ENCODE measurements at regions not wholly inside any gene's neighbourhood (a gene's known extent, or its start where the extent isn't known, plus 50 kb on each side); places are given as distances from the start of the nearest gene placed in this dataset.

DNA sequence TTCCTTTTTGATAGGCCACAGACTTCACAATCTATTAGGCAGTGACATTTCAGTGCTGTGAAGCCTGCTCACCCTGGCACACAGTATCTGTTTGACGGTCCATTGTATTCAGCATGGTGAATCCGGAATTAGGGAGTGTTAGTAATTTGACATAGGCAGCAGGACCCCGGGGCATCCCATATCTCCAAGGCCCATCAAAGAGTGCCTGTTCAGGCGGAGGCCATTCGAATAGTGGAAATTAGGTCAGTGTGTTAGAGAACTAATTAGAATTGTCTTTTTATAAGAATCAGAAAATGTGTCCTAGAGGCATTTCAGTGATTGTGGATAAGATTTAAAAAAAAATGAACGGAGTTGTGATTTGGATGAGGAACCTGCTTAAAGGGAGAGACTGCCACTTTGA lies 818.8 kb upstream of the SOX11 start:
- TF ChIP-seq CTCF (IDR thresholded peaks at IDR 0.05; ENCODE audit: low read depth, low read length): no peak
- no peak for DNase-seq (ENCODE audit: low read depth in 2 of 2)
- H3K4me3 ChIP-seq (replicated peaks in 1 of 2; ENCODE audit: low read depth in 2 of 2, low read length in 2 of 2): no peak overlapping the region

DNA sequence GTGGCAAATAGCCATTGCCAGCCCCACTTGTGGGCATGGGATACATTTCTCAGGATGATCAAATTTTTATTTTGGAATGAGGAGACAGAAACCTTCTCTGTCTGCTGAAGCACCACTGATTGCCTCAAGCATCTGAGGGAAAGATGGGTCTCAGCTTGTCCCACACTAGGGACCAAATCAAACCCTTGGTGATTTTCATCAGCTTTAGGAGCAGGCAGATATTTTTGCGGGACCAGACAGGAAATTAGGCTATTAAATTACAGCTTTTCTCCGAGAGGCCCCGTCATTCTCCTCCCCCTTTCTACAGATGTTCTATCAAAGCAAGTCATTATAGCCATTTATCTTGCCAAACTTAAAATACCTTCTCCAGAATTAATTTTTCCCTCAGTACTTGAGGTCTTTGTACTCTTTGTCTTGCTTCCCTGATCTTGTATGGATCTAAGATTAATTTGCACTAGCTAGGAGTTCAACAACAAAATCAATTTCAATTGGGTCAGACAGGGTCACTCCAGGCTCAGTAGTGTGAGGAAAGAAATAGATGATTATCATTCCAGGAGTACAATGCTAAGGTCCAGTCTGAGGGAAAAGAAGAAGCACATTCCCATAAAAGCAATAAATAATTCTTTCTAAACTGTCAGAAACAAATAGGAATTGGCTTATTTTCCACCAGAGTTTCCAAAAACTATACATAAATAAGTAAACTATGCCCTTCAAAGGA lies 818.1 kb upstream of the SOX11 start:
- DNase-seq (ENCODE audit: low read depth in 2 of 2): no peak
- no peak for TF ChIP-seq CTCF (IDR thresholded peaks at IDR 0.05; ENCODE audit: low read depth, low read length)

GRCh38 chr2:4882421-4882820 lies 809.8 kb upstream of the SOX11 start:
- no peak for DNase-seq (ENCODE audit: low read depth in 2 of 2)
- TF ChIP-seq CTCF (IDR thresholded peaks at IDR 0.05; ENCODE audit: low read depth, low read length): no peak
- H3K4me3 ChIP-seq (replicated peaks in 1 of 2; ENCODE audit: low read depth in 2 of 2, low read length in 2 of 2): no peak overlapping the region

More for the DNA sequence above, 818.1 kb upstream of the SOX11 start:
- no peak overlapping the region for H3K4me3 ChIP-seq (replicated peaks in 1 of 2; ENCODE audit: low read depth in 2 of 2, low read length in 2 of 2)

DNA sequence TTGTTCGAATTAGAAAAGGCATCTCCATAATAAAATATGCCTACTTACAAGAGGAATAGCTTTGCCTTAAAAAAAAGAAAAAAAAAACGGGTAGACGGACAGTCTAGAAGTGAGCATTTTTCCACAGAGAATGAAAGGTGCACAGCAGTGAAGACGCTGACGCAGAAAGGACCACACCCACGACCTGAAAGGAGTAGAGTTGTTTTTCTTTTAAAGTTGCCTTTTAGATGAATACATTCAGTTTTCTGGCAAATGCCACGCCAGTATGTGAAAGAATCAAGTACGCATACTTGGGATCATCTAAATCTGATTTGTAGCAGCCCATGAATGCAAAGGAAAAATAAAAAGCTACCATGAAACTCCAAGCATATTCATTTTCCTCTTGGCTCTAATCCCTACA lies 809.2 kb upstream of the SOX11 start:
- no peak for TF ChIP-seq CTCF (IDR thresholded peaks at IDR 0.05; ENCODE audit: low read depth, low read length)

DNA sequence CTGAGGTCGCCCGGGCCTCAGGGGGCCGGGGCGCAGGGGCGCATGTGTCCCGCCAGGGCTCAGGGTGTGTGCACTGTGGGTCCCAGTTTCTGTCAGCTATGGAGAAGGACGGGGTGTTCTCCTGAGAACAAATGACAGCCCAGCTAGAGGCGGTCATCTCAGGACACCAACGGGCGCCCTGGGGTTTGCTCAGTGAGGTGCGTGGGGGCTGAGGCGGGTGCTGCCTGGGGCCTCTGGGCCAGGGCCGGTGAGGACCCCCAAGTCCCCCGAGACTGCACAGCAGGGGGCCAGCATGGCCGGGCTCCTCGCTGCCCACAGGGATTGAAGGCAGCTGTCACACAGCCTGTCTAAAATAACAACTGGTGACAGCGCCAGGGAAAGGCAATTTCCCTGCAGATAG lies 808.8 kb upstream of the SOX11 start:
- no peak for DNase-seq (ENCODE audit: low read depth in 2 of 2)
- H3K4me3 ChIP-seq (replicated peaks in 1 of 2; ENCODE audit: low read depth in 2 of 2, low read length in 2 of 2): no peak overlapping the region
- TF ChIP-seq CTCF (IDR thresholded peaks at IDR 0.05; ENCODE audit: low read depth, low read length): no peak

More for the DNA sequence above, 809.2 kb upstream of the SOX11 start:
- H3K4me3 ChIP-seq (replicated peaks in 1 of 2; ENCODE audit: low read depth in 2 of 2, low read length in 2 of 2): no peak overlapping the region
- DNase-seq (ENCODE audit: low read depth in 2 of 2): no peak

DNA sequence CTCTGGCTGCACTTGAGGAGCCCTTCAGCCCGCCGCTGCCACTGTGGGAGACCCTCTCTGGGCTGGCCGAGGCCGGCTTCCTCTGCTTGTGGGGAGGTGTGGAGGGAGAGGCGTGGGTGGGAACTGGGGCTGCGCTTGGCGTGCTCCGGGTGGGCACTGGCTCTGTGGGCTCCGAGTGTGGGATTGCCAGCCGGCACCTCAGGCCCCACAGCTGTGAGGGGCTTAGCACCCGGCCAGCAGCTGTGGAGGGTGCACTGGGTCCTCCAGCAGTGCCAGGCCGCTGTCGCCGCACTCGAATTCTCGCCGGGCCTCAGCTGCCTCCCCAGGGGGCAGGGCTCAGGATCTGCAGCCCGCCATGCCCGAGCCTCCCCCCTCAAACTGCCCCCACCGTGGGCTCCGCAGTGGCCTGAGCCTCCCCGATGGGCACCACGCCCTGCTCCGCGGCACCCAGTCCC lies 808.0 kb upstream of the SOX11 start:
- no peak for TF ChIP-seq CTCF (IDR thresholded peaks at IDR 0.05; ENCODE audit: low read depth, low read length)
- DNase-seq (ENCODE audit: low read depth in 2 of 2): no peak
- no peak overlapping the region for H3K4me3 ChIP-seq (replicated peaks in 1 of 2; ENCODE audit: low read depth in 2 of 2, low read length in 2 of 2)

DNA sequence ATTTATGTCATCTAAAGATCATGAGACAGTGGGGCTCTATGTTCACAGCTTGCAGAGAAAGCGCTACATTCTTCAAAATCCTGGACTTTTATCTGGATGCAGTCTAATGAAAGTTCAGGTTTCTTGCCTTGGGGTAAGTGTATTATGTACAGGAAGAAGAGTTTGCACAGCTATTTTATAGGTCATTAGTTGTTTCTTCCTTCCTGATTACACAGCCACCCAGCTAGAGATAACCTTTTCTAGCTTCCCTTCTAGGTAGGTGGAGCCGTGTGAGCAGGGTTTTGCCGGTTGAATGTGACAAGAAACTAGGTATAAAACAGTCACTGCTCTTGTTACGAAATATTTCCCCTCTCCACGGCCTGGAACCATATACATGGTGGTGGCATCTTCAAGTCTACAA lies 800.8 kb upstream of the SOX11 start:
- no peak for TF ChIP-seq CTCF (IDR thresholded peaks at IDR 0.05; ENCODE audit: low read depth, low read length)
- DNase-seq (ENCODE audit: low read depth in 2 of 2): no peak
- no peak overlapping the region for H3K4me3 ChIP-seq (replicated peaks in 1 of 2; ENCODE audit: low read depth in 2 of 2, low read length in 2 of 2)

Measured in cardiac fibroblast (primary cell).